GM19238 (cell line): ENCODE measurements at regions not wholly inside any gene's neighbourhood (a gene's known extent, or its start where the extent isn't known, plus 50 kb on each side); places are given as distances from the start of the nearest gene placed in this dataset.

Experiments used
- DNase-seq: peaks from one replicate; pipeline ENCODE4 v3.0.0; 2011; ENCODE audit warnings: low spot score; ENCODE audit not compliant: insufficient read length

GRCh38 chr4:32477518-32477917 is 1757.3 kb downstream of the PCDH7 start:
- no peak for DNase-seq

DNA sequence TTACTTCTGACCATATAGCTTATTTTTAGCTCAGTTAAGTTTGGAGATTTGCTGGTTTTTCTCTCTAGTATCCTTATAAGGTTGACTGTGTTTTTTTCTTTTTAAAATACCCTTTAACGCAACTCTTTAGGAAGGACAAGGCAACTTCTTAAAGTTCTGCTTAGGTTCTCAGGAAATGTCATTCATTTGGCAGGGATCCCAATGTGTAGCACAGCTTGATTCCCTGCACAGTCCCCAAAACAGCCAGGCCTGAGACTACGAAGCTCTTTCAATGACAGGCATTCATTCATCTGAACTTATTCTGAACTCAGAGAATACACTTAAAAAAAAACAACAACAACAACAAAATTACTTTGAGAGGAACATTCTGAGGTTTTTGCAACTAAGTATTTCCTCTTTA is 1765.8 kb downstream of the PCDH7 start:
- no peak for DNase-seq

DNA sequence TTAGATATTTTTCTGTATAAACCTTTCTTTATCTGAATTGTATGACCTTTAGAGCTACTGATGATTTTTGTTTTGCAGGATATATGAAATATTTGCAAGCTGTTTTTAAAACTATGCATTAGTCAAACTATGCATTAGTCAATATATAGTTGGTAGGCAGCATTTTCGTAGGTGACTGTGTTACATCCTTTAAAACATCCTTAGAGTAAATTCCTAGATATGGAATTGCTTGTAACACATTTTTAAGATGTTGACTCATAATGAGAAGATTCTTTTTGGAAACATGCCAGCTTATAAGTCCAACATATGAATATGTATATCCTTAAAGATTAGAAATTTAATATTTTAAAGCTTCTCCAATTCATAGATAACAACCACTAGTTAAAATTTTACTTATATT is 1768.5 kb downstream of the PCDH7 start:
- no peak for DNase-seq

- no peak for DNase-seq
These were observed 1779.0 kb downstream of the PCDH7 start for GRCh38 chr4:32499171-32499570.

DNA sequence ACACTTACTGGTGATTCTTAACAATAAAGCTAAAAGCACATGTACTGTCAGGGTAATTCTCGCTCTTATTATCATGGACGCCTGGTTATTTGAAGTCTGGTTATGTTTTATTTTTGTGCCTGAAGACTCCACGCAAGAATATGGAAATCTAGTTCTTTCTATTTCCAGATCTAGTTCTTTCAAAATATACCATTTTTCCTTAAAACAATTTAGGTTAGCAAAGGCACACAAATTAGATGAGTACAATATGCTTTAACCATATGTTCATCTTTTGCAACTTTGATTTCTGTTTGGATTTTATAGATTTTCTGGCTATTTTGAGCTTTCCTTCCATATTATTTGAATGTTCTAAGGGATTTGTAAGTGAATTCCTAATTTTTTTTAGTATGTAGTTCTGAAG is 1783.1 kb downstream of the PCDH7 start:
- no peak for DNase-seq

- DNase-seq = no peak
These were observed 1785.9 kb downstream of the PCDH7 start for GRCh38 chr4:32506067-32506466.

DNA sequence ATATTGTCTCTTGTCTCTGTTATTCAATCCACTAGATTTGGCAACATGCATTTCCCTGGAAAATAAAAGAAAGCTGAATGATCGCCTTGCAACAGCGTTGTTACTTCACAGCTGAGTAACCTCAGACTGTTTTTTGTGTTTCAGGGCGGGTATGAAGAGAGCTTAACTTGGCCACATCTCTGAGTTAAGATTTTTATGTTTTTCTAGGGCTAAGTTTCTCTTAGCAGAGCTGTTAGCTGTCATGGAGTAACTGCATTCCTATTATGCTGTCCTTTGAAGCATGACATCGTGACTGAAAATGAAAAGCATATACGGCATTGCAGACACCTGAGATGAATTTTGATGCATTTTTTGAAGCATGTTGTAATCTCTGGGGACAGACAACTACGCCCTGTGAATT is 1798.9 kb downstream of the PCDH7 start:
- DNase-seq = no peak

- no peak for DNase-seq
These were observed 1805.3 kb downstream of the PCDH7 start for GRCh38 chr4:32525420-32525819.

DNA sequence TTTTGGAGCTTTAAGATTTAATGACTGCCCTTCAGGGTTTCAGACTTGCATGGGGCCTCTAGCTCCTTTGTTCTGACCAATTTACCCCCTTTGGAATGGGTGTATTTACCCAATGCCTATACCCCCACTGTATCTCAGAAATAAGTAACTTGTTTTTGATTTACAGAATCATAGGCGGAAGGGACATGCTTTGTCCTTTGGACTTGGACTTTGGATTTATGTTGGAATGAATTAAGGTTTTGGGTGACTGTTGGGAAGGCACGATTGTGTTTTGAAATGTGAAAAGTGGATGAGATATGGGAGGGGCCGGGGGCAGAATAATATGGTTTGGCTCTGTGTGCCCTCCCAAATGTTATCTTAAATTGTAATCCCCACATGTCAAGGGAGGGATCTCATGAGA is 1824.7 kb downstream of the PCDH7 start:
- DNase-seq = no peak

DNA sequence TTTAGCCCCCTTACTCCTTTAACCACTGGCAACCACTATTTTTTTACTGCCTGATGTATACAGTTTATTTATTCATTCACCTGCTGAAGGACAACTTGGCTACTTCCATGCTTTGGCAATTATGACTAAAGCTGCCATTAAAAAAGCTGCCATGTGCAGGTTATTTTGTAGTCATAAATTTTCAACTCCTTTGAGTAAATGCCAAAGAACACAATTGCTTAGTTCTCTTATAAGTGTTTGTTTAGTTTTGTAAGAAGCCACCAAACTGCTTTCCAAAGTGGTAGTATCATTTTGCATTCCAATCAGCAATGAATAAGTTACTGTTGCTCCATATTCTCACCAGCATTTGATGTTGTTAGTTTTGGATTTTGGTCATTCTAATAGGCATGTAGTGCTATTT is 1831.8 kb downstream of the PCDH7 start:
- no peak for DNase-seq

DNA sequence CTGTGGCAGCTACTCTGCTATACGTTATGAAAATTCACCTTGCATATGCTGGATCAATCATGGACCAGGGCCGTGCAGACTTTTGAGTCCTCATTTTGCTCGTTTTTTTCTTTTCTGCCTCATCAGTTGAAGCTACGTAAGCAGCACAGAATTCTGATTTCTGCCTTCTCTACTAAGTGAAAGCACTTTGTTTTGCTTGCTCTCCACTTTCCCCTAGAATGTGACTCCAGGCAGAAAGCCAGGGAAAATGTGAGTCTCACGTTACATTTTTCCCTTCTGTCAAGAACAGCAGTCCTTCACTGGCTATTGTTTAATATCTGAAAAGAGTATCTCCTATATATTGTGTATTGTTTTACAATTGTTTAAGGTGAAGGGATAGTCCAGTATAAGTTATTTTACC is 1840.1 kb downstream of the PCDH7 start:
- DNase-seq = no peak

DNA sequence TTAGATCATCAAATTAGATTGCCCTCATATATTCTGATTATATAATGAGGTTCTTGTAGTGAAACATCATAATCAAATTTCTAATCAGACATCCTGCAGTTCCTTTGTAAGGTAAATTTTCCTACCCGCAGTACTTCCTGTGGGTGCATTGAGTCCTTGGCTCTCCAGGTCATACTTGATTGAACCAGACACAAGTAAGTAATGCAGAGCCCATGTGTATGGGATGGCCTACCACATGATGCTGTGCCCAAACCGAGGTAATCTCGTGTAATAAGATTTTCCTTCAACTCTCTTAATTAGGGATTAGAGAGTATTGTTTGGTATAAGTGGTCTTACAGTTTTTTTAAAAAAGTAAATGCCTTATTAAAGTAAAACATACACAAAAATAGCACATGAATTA is 1841.8 kb downstream of the PCDH7 start:
- DNase-seq = no peak

GRCh38 chr4:32564626-32565025 is 1844.5 kb downstream of the PCDH7 start:
- no peak for DNase-seq

GRCh38 chr4:32569861-32570260 is 1849.7 kb downstream of the PCDH7 start:
- DNase-seq = no peak

DNA sequence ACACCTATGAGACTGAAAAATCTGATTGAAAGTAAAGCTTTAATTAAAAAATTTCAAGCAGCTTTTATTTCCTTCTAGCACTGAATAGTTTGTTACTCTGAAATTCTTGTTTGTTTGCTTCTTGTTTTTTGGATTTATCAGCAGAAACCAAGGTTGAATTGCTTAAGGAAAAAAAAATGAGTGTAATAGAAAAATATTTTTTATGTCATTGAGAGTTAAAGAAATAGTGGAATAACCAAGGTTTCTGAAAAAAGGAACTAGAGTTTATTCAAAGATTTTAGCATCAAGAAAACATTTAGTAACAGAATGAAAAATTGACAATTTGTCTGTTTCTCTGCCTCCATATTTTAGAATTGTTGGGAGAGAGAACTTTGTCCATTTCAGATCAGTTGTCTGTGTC is 1852.2 kb downstream of the PCDH7 start:
- DNase-seq = no peak

DNA sequence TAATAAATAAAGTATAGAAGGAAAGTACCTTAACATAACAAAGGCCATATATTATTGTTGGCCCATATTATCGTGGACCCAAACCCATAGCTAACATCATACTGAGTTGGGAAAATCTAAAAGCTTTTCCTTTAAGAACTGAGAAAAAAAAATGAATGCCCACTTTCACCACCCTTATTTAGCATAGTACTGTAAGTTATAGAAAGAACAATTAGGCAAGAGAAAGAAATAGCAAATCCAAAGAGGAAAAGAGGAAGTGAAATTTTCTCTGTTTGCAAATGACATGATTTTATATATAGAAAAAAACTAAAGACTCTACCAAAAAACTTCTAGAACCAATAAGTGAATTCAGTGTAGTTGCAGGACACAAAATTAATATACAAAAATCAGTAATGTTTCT is 1854.6 kb downstream of the PCDH7 start:
- no peak for DNase-seq

- DNase-seq = no peak
These were observed 1868.9 kb downstream of the PCDH7 start for GRCh38 chr4:32589097-32589496.

GRCh38 chr4:32589853-32590252 is 1869.7 kb downstream of the PCDH7 start:
- DNase-seq = no peak

DNA sequence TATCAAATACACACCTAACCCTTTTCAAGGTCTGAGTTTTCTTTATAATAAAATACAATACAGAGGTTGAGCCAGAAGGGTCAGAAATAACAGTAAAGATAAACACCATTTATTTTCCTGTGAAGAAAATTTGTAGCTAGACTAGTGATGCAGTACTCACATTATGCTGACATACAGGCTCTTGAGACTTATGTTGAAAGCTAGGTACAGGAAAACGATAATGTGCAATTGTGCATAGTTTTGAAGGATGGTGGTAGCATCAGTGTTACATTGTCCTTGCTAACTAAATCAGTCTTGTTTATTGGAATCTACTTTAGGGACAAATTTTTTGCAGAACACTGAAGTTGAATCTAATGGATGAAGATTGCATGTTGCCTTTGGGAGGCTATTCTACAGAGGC is 1877.2 kb downstream of the PCDH7 start:
- no peak for DNase-seq

DNA sequence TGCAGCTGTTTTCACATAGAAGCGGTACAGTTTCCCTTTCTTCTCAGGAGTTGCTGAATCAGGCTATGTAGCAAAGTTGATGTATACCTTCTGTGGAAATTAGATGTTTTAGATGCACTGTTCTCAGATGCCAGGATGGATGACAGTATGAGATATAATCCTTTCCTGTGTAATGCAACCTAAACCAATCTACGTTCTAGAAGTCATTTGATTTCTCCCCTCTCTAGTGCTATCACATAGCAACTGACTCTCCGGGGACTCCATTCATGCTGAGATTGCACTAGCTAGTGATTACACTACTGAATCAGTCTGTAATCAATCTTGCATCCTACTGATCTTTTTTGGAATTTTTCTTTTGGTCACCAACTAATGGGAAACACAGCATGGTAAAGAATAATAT is 1881.7 kb downstream of the PCDH7 start:
- DNase-seq = no peak

DNA sequence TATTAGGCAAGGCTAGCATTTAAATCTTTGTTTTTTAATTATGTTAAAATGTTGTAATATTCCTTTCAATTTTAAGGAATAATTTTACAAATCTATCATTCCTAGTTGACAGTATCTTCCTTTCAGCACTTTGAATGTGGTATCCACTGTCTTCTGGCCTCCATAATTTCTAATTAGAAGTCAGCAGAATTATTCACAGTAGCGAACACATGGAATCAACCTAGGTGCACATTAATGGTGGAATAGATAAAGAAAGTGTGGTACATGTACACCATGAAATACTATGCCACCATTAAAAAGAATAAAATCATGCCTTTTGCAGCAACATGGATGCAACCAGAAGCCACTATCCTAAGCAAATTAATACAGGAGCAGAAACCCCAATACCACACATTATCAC is 1887.8 kb downstream of the PCDH7 start:
- no peak for DNase-seq

DNA sequence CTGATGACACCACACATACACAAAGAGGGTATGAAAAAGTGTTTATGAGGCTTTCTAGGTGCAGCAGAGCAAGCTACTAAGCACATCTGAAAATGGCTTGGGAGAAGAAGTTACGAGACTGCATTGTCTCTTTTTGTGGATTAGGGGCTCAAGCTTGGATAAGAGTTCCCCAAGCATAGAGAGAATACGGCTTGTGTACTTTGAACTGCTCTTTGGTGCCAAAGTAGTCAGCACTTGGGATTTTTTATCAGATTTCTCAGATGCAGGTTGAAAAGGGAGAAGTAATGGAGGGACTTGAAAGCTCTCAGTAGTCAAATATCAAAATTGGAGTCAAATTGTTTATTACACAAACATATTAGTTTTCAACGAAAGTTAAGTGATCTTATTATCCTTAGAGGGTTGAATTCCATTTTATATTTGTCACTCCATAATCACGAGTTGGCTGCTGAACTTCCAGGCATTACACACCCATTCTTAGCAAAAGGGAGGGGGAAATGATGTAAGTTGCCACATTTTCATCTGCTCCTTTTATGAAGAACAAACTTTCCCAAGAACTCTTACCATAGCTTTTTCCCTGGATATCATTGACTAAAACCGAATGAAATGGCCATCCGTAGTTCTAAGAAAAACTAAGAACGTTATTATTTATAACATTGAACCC is 1904.9 kb downstream of the PCDH7 start:
- DNase-seq = no peak

DNA sequence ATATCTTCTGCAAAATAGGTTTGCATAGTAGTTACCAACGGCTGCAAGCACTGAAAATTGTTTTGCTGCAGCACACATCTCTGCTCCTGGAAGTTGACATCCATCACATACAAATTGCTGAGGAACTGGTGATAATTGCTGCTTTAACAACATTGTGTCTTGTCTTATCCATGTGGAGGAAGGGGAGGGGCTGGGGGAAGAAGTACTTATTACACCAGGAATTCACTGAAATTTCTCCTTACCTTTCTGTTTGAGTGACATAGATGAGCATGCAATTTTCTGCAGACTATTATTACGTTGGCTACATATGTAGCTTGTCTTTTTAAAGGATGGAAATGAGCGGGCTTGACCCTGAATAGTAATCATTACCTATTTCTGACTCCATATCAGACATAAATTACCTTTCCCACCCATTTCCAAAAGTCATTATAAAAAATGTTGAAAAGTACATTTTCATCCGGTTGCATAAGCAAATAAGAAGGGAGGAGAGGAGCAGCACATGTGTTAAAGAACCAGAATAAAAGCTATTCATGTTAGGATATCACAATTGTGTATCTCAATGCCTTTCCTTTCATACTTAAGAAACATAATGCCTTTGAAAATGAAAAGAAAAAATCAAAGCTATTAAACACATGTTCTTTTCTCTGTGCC is 1905.6 kb downstream of the PCDH7 start:
- DNase-seq = no peak

DNA sequence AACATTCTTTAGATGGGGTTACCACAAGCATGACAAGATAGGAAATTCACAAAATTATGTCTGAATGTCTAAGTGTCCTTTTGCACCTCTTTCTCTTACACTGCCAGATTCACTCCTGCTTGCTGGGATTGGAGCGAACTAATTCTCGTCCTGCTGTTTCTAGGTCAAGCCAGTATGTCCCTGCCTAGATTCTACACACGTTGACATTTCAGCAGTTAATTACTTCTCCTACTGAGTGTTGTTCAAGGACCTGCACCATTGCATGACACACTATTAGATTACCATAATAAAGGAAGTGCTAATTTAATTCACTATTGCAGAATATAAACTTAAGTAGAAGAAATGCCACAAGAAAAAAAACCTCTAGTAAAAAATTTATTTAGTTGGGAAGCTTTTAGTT is 1911.7 kb downstream of the PCDH7 start:
- no peak for DNase-seq
